Panc1 (cell line): ENCODE measurements at regions not wholly inside any gene's neighbourhood (a gene's known extent, or its start where the extent isn't known, plus 50 kb on each side); places are given as distances from the start of the nearest gene placed in this dataset.

ENCODE experiments used
- ATAC-seq: fragments of 200-7000 bp; cut with Tn5 transposase; 2 replicates; pipeline ENCODE4 v1.9.1; 2020; ENCODE audit warnings: mild to moderate bottlenecking, moderate library complexity
- BruUV-seq: library from RNA; stranded (reverse); fragments of 400-500 nt; replicated peaks from 2 replicates; lab custom pipeline; 2021; lab: Mats Ljungman, UMichigan
- CTCF ChIA-PET: fragments of 300-600 bp; sonication (Branson Sonifier 250); formaldehyde crosslinking; loops from one replicate; lab custom pipeline; 2022; ENCODE audit warnings: antibody characterized with exemption; lab: Charles Lee
- POLR2A ChIA-PET: fragments of 300-600 bp; sonication (Branson Sonifier 250); formaldehyde crosslinking; loops from one replicate; lab custom pipeline; 2022; ENCODE audit warnings: antibody characterized with exemption; lab: Charles Lee
- DNase-seq: peaks from one replicate; pipeline ENCODE4 v3.0.0-alpha.2; 2010; ENCODE audit warnings: low read depth, low spot score
- H3K27ac ChIP-seq: 2 replicates; pipeline ENCODE4 v1.5.1; 2011; ENCODE audit warnings: mild to moderate bottlenecking, low read length, inconsistent platforms
- H3K27me3 ChIP-seq: fragments of 200-500 bp; sonication (Bioruptor generic); 2 replicates; pipeline ENCODE4 v1.6.0; 2014; ENCODE audit warnings: low read length, inconsistent platforms; ENCODE audit not compliant: control insufficient read depth, insufficient read depth
- H3K36me3 ChIP-seq: fragments of 200-500 bp; sonication (Bioruptor generic); 2 replicates; pipeline ENCODE4 v1.5.1; 2014; ENCODE audit warnings: inconsistent platforms, mild to moderate bottlenecking, low read length, moderate library complexity; ENCODE audit not compliant: control insufficient read depth, insufficient read depth
- H3K4me1 ChIP-seq: 2 replicates; pipeline ENCODE4 v1.5.1; 2011; ENCODE audit warnings: inconsistent platforms, mild to moderate bottlenecking, low read length, moderate library complexity; ENCODE audit not compliant: control insufficient read depth, insufficient read depth
- H3K4me3 ChIP-seq, 2 experiments: 2 replicates each; pipeline ENCODE4 v1.5.1; 2011 to 2012; ENCODE audit warnings: low read depth in 2 of 2, low read length in 2 of 2, mild to moderate bottlenecking in 2 of 2, inconsistent platforms in 1 of 2, moderate library complexity in 1 of 2
- H3K9me3 ChIP-seq: fragments of 200-500 bp; sonication (Bioruptor generic); 2 replicates; pipeline ENCODE4 v1.5.1; 2014; ENCODE audit warnings: low read depth, mild to moderate bottlenecking, inconsistent platforms, low read length, moderate library complexity; ENCODE audit not compliant: control insufficient read depth, insufficient read depth
- POLR2AphosphoS5 ChIP-seq: IDR thresholded peaks from 2 replicates; pipeline ENCODE4 v1.6.1; 2012; ENCODE audit warnings: mild to moderate bottlenecking, low read depth, low read length, moderate library complexity
- REST ChIP-seq, 2 experiments: IDR thresholded peaks; 2 replicates each; pipeline ENCODE4 v1.6.1; 2011 to 2012; ENCODE audit warnings: low read depth in 2 of 2, control low read depth in 1 of 2, low read length in 1 of 2, mild to moderate bottlenecking in 1 of 2, moderate library complexity in 1 of 2; ENCODE audit not compliant: insufficient read depth in 1 of 2
- SIN3A ChIP-seq: IDR thresholded peaks from 2 replicates; pipeline ENCODE4 v1.6.1; 2012; ENCODE audit warnings: low read depth, mild to moderate bottlenecking, low read length, moderate library complexity, borderline replicate concordance; ENCODE audit not compliant: insufficient read depth
- TCF7L2 ChIP-seq: IDR thresholded peaks from 2 replicates; pipeline ENCODE4 v1.6.1; 2011; ENCODE audit warnings: mild to moderate bottlenecking, low read depth, low read length, inconsistent platforms
- in situ Hi-C: cut with HindIII; loops from 2 replicates; pipeline ENCODE4 v1.10.0; 2016; ENCODE audit warnings: low sequenced_read_pairs, low pct_unique_long_range_greater_than_20kb
- intact Hi-C: fragments of 100-400 bp; cut with micrococcal nuclease; formaldehyde crosslinking; loops from one replicate; pipeline ENCODE4 v1.10.0; 2022; ENCODE audit not compliant: unreplicated experiment
- TF ChIP-seq, protein P1 (sequence below): fragments of 450-650 bp; IDR thresholded peaks from 2 replicates; pipeline ENCODE4 v1.5.1; 2017; ENCODE audit warnings: mild to moderate bottlenecking

DNA sequence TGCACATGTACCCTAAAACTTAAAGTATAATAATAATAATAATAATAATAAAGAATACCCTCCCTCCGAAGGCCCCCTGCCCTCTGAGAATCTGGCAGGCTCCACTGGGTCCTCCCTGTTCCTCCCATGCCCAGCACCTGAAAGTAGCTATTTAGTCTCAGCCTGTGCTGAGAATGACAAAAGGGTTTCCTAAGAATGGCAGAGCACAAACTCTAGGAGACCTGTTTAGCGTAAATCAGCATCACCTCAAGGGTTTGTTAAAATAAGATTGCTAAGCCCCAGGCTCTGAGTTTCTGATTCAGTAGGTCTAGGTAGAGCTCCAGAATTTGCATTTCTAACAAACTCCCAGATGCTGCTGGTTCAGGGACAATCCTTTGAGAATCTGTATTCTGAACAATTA is 606.8 kb upstream of the CDH11 start:
- H3K36me3 ChIP-seq, result no peaks in the 10 kb centered on the region
- in situ Hi-C loops, result no loop called here
- H3K4me1 ChIP-seq, result no peaks in the 10 kb centered on the region
- no peak overlapping the region for H3K27ac ChIP-seq
- intact Hi-C loops, result no loop called here
- no TSS peak for BruUV-seq
- no peak for TF ChIP-seq REST (IDR thresholded peaks at IDR 0.05; ENCODE audit: insufficient read depth in 1 of 2, low read depth in 2 of 2, low read length in 1 of 2)
- no peak for TF ChIP-seq TCF7L2
- TF ChIP-seq, protein P1, sequence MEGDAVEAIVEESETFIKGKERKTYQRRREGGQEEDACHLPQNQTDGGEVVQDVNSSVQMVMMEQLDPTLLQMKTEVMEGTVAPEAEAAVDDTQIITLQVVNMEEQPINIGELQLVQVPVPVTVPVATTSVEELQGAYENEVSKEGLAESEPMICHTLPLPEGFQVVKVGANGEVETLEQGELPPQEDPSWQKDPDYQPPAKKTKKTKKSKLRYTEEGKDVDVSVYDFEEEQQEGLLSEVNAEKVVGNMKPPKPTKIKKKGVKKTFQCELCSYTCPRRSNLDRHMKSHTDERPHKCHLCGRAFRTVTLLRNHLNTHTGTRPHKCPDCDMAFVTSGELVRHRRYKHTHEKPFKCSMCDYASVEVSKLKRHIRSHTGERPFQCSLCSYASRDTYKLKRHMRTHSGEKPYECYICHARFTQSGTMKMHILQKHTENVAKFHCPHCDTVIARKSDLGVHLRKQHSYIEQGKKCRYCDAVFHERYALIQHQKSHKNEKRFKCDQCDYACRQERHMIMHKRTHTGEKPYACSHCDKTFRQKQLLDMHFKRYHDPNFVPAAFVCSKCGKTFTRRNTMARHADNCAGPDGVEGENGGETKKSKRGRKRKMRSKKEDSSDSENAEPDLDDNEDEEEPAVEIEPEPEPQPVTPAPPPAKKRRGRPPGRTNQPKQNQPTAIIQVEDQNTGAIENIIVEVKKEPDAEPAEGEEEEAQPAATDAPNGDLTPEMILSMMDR, result no peak
- no peak for TF ChIP-seq POLR2AphosphoS5
- TF ChIP-seq SIN3A, result no peak
- ChIA-PET POLR2A (no interaction called here), CTCF (no interaction called here)
- H3K4me3 ChIP-seq, result no peak overlapping the region
- no peak for DNase-seq
- H3K9me3 ChIP-seq, result no peaks in the 10 kb centered on the region
- ATAC-seq, result no peak
- H3K27me3 ChIP-seq, result no peaks in the 10 kb centered on the region

DNA sequence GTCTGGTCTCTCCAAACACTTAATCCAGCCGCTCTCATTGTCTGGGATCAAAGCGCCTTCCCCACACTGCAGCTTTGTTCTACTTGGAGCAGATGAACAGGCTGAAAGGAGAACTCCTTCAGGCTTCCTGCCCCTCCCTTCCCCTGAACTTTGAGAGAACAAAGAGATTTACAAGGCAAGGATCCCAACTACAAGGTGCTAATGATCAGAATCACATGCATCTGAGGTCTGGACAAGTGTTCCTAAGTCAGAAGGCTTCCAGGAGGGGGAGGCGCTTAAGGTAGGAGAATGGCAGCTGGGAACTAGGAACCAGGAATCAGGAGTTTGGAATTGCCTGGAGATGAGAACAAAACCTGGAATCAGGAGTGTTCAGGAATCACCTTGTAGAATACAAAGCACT is 606.3 kb upstream of the CDH11 start:
- Histone ChIP-seq H3K27ac (no peak overlapping the region), H3K4me1 (no peaks in the 10 kb centered on the region), H3K36me3 (no peaks in the 10 kb centered on the region), H3K9me3 (no peaks in the 10 kb centered on the region), H3K27me3 (no peaks in the 10 kb centered on the region), H3K4me3 (no peak overlapping the region)
- BruUV-seq, result no TSS peak
- POLR2A ChIA-PET, result no interaction called here
- intact Hi-C loops (no loop called here), in situ Hi-C loops (no loop called here)
- CTCF ChIA-PET, result no interaction called here
- TF ChIP-seq, protein P1, result no peak
- TF ChIP-seq TCF7L2, result no peak
- TF ChIP-seq SIN3A, result no peak
- no peak for TF ChIP-seq POLR2AphosphoS5
- no peak for TF ChIP-seq REST (IDR thresholded peaks at IDR 0.05; ENCODE audit: insufficient read depth in 1 of 2, low read depth in 2 of 2, low read length in 1 of 2)
- DNase-seq, result no peak
- ATAC-seq, result no peak
